Hepatic stellate cell (primary cell): ENCODE measurements at regions not wholly inside any gene's neighbourhood (a gene's known extent, or its start where the extent isn't known, plus 50 kb on each side); places are given as distances from the start of the nearest gene placed in this dataset.
"Not testable (repeated sequence)": the region's sequence is repeated elsewhere in the genome, so short reads cannot be mapped to it uniquely, and the experiment has no call there.

Source experiments
- DNase-seq: peaks from one replicate; pipeline ENCODE4 v3.0.0; 2011; ENCODE audit warnings: low spot score

DNA sequence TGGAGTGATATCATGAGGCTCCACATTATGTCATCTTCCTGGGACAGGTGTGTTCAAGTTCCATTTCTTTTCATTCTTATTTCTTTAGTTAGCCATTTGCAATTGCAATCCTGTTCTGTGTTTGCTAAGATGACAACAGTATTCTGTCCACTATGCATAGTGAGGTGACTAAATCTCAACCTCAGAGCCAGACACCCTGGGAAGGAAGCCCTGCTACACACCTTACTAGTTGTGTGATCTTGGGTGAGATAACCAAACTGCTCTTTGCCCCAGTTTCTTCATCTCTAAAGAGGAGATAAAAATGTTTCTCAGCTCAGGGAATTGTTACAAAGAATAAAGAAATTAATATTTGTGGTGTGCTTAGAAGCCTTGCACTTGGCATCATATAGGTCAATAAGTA, 215.1 kb upstream of the RPS23 start:
- DNase-seq: no peak

DNA sequence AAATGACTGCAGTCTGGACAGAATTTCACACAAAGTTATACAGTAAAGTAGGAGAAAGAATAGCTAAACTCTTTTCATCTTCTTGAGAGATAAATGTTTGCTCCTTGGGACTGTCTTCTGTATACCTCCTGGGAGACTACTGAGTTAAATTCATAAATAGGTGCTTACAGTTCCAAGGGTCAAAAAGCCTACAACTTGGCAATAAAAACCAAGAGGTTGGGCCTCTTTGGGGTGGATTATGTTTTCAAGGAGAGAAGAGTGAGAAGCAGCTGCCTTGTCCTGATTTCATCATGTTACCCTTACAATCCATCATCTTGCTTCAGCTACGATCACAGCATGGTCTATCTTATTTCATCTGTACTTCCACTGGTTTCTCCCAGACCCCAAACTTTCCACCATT, 213.2 kb upstream of the RPS23 start:
- no peak for DNase-seq

DNA sequence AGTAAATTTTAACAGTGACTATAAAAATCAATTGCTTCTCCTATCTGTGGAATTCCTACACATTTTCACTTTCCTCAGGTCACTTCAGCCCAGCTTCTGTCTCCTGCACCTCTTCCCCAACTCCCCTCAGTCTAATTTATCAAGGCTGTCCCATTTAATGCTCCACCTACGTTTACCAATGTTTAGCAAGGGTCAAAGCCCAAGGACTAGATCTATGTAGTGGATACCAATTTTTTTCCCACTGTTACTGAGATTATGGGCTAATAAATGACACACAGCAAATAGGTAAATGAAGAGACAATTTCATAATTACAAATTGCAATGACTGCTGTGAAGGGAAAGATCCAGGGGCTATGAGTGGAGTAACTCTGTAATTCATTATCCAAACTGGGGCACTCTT, 211.5 kb upstream of the RPS23 start:
- DNase-seq: no peak

DNA sequence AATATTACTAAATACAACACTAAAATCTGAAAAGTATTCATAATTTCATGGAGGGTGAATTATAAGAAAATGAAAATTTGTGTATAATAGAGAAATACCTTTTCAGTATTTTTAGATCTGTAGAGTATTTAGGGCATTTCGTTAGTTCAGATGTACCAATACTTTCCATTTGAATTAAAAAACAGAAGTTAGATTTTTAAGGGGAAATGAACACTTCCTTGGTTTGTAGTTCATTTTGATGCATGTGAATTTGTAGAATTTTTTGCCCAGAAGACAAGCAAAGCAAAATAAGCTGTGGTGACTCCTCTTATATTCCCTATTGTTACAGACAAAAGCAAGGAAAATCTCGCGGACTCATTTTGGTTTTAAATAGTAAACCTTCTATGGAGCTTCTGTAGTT, 209.0 kb upstream of the RPS23 start:
- no peak for DNase-seq

DNA sequence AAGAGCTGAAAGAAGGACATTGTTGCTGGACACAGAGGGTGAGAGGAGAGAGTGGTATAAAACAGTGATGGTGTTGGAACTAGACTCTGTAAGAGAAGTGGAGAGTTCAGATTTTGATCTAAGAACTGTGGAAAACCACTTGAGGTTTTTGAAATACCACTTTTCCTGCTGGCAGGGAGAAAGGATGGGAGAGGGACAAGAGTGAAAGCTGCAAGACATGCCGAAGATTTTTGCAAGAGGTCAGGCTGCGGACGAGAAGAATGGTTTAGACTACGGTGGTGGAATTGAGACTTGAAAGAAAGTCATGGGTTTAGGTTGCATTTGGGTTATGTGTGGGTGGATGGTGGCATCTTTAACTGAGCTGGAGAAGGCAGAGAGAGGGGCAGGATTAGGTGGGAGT, 202.2 kb upstream of the RPS23 start:
- DNase-seq: no peak

DNA sequence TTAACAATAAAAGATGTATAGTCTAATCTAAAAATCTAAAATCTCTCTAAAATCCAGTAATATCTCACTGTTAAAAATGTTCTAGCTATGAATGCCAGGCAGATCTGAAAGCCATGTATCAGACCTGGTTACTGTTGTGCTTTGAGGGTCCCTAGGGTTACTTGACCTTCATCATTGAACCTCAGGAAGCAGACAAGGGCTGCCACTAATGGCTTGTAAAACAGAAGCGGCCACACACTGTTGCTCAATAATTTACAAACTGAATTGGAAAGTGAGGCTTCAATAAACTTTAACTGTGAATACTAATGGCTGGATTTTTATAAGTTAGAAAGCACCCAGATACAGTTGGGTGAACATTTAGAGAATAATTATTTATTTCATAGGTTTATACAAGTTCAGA, 198.0 kb upstream of the RPS23 start:
- DNase-seq: no peak

DNA sequence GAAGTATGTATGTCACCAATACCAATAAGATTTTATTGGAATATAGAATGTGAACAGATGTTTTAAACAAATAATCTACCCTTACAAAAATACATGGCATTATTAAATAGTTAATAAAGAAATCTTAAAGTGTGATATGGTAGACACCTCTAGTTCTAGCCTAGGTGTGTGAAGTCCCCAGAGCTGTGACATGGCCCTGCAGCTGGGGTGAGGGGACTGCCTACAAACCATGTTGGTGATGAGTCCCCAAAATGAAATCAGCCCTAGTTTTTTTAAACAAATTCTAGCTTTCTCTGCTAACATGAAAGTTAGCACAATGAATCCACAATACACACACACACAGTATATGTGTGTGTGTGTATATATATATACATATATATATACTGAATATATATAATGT, 195.1 kb upstream of the RPS23 start:
- no peak for DNase-seq

DNA sequence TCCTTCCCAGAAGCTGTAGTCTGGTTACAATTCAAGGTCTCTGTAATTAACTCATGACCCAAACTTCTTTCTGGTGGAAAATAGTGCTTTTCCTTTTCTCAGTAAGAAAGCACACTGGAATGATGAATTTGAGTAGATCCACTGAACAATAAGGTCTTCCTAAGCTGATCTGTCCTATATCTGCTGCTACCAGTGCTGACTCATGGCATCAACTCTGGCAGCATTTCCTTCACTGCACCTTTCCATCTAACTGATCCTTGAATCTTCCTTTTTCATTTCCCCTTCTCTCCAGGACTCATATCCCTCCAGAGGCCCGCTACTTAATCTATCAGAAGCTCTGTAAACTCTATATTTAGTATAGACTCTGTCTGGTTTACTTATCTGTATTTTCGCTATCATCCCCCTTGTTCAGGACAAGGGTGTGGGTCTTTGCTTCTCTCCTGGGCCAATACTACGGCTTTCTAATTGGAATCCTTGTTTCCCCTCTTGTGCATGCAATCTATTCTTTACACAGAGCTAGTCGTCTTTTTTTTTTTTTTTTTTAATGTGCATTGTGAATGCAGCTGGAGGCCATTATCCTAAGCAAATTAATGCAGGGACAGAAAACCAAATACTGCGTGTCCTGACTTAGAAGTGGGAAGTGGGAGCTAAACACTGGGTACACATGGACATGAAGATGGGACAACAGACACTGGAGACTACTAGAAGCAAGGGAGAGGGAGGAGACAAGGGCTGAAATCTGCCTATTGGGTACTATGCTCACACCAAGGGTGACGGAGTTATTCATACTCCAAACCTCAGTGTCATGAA, 192.2 kb upstream of the RPS23 start:
- DNase-seq: no peak

DNA sequence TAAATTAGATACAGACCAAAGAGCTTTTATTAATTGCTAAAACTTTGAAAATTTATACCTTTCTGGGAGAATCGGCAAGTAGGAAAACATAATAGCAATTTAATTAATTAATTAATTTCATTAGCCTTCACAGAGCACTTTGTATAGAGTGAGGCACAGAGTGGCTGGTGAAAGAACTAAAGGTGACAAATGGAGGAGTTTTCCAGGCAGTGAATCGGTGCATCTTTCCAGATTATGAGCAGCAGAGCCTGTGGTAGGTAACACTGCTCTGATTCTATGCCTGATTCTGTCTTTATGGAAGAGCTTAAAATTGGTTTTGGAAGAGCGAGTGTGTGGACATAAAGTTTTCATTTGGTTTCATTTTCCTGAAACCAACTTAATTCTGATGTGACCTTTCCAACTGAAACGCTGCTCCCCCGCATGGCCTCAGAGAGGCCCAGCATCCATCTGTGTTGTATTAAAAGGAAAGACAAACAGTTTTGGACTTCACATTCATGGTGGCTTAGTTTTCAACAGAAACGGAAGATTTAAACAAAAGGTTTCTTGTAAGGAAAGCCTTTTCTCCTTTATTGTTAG, 188.9 kb upstream of the RPS23 start:
- peak; percentile 7 for DNase-seq

DNA sequence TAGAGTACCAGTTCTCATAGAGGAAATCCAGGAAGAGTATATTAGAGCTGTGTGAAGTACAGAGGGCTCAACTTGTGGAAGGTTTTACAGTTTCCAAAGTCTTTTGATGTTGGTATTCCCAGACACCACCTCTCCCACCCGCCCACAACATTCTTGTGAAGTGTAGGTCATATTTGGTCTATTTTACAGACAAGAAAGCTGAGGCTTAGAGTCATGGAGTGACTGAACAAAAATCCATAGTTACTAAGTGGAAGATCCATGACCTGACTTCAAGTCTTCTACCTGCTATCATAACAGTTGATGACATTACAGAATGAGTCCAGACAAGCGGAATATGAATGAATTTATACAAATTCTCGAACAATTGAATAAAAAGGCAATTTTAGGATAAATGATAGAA, 187.1 kb upstream of the RPS23 start:
- DNase-seq: no peak

DNA sequence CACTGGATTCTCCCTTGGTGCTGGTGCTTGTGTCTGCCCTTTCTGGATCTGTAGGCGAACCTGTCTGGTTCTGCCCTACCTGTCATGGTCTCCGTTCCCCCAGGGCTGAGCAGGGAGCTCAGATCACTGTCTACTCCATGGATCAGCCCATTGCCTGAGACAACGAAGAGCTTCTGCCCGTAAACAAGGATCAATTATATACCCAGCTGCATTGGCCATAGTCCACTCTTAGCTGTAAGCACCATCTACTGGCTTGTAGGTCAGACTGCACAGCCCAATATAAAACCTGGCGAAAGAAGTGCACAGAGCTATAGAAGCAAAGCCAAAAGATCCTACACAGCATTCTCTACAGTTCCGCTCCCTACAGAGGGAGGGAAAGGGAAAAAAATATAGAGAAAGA, 181.5 kb upstream of the RPS23 start:
- DNase-seq: no peak

DNA sequence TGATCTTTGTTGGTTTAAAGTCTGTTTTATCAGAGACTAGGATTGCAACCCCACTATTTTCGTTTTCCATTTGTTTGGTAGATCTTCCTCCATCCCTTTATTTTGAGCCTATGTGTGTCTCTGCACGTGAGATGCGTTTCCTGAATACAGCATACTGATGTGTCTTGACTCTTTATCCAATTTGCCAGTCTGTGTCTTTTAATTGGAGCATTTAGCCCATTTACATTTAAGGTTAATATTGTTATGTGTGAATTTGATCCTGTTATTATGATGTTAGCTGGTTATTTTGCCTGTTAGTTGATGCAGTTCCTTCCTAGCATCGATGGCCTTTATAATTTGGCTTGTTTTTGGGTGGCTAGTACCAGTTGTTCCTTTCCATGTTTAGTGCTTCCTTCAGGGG, 177.2 kb upstream of the RPS23 start:
- not testable (repeated sequence) for DNase-seq

DNA sequence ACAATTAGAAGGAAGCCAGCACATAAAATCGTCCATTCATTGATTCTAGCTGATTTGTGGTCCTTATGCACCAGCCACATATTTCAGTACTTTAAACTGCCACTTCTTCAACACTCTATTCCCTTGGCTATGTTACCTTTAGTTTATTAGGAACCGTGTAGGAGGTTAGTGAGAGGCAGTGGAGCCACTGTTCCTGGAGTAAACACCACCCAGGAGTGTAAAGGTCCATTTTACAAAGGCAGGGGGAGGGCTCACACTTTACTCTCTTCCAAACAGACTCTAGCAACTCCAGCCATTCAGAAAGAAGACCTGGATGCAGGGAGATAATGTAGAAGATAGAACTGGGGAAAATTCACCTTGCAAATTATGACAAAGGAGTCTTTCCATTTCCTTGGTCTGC, 170.2 kb upstream of the RPS23 start:
- DNase-seq: no peak

DNA sequence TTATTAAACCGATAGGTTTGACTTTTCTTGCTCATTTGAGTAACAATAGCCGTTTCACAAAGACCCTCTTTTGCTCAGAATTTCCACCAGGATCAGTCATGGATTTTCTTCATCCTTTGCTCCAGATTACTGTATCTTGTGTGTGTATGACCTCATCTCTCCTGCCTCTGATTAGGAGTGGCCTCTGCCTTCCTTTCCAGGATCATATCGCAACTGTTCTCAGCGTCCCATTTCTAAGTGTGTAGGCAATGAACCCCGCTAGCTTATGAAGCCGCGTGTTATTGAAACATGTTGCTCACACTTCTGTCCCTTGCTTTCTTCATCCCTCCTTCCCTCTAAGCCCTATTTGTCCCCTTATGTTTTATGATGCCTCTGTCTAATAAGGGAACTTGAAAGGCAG, 169.8 kb upstream of the RPS23 start:
- no peak for DNase-seq

DNA sequence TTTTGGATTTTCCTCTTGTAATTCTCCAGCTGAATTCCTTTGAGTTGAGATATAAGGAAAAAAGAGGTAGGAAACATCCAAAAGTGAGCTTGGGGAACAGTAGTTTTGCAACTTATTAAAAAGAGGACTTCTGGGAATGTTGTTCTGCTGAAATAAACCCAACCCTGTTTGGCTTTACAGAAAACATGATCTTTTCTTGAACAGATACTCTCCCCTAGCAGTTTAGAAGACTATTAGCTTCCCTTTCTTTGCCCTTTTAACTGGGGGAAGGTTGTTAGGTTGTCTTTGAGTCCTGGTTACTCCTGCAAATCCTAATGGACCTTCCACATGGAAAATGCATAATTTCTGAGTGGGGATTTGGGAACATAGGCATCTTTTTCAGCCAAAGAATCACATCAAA, 168.7 kb upstream of the RPS23 start:
- DNase-seq: no peak

DNA sequence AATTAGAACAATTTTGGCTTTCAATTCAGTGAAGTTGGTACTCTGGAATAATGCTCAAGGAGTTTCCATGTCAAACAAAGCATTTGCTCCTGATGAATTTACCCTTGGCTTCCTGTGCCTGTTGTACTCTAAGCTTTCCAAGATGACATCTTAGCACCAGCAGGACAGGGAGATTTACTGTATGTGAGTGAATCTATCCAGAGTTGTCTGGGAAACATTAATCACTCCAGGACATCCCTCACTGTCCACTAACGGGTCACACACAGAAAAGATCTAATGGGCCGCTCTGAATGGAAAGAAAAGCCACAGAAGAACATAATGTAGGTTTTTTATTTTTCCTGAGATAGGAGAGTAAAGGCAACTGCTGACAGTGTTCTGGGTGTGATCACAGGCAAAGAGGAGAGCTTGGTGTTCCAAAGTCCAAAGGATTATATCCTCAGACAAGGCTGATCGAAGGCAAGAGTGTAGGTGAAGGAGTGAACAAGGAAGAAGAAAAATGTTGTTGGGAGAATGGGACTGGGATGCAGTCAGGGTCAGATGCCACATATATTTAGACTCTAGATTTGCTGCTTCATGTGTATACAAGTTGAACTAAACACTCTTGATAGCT, 167.7 kb upstream of the RPS23 start:
- no peak for DNase-seq

DNA sequence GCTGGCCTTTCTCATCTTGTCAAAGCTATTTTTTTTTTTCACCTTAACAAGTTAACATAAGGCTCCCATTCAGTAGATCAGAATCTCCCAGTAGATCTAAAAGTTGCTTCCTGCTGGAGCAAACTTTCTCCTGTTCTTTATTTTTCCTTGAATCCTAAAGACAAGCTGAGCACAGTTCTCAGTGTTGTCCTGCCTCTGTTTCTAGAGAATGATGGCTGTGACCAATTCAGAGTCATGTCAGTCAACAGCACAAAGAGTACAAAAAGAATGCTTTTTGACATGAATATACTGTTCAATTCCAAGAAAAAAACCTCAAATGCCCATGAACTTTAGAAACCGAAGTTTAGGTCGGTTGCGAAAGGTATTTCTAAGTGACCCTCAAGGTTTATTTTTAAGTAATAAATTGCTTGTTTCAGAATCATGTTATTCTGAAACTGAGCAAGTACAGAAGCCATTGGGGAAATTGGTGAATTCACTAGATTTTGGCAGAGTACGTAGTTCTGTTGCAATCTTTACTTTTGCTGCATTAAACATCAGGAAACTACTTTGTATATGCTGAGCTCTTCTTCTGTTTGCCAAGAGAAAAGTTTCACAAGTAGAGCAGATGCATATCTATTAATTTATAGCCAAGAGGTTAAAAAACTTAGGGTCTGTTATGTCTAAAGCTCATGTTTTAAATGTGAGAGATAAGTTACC, 161.7 kb upstream of the RPS23 start:
- no peak for DNase-seq

DNA sequence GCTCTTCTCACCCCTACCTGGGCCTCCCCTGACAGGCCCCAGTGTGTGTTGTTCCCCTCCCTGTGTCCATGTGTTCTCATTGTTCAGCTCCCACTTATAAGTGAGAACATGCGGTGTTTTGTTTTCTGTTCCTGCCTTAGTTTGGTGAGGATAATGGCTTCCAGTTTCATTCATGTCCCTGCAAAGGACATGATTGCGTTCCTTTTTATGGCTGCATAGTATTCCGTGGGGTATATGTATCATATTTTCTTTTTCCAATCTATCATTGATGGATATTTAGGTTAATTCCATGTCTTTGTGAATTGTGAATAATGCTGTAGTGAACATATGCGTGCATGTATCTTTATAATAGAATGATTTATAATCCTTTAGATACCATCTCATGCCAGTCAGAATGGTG, 159.4 kb upstream of the RPS23 start:
- not testable (repeated sequence) for DNase-seq

DNA sequence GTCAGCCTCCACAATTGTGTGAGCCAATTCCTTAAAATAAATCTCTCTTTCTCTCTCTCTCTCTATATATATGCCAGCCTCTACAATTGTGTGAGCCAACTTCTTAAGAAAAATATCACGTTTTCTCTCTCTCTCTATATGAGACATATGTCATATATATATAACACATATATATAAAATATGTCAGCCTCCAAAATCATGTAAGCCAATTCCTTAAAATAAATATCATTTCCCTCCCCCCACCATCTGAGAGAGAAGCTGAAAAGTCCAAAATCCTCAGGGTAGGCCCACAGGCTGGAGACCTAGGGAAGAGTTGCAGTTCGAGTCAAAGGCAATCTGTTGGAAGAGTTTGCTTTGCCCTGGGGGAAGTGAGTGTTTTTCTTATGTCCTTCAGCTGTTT, 158.1 kb upstream of the RPS23 start:
- DNase-seq: no peak

DNA sequence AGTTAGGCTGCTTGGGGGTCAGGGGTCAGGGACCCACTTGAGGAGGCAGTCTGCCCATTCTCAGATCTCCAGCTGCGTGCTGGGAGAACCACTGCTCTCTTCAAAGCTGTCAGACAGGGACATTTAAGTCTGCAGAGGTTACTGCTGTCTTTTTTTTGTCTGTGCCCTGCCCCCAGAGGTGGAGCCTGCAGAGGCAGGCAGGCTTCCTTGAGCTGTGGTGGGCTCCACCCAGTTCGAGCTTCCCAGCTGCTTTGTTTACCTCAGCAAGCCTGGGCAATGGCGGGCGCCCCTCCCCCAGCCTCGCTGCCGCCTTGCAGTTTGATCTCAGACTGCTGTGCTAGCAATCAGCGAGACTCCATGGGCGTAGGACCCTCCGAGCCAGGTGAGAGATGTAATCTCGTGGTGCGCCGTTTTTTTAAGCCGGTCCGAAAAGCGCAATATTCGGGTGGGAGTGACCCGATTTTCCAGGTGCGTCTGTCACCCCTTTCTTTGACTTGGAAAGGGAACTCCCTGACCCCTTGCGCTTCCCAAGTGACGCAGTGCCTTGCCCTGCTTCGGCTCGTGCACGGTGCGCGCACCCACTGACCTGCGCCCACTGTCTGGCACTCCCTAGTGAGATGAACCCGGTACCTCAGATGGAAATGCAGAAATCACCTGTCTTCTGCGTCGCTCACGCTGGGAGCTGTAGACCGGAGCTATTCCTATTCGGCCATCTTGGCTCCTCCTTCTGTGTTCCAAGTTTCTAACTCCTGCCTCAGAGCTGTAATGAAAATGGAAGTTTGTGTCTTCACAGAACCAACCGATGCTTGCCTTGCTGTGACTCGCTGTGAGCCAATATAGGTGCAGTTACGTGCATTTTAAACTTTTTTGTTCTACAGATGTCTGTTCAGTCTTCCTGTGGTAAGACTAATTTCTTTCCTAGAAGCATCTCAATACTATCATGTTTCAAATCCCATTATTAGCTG, 156.8 kb upstream of the RPS23 start:
- not testable (repeated sequence) for DNase-seq

DNA sequence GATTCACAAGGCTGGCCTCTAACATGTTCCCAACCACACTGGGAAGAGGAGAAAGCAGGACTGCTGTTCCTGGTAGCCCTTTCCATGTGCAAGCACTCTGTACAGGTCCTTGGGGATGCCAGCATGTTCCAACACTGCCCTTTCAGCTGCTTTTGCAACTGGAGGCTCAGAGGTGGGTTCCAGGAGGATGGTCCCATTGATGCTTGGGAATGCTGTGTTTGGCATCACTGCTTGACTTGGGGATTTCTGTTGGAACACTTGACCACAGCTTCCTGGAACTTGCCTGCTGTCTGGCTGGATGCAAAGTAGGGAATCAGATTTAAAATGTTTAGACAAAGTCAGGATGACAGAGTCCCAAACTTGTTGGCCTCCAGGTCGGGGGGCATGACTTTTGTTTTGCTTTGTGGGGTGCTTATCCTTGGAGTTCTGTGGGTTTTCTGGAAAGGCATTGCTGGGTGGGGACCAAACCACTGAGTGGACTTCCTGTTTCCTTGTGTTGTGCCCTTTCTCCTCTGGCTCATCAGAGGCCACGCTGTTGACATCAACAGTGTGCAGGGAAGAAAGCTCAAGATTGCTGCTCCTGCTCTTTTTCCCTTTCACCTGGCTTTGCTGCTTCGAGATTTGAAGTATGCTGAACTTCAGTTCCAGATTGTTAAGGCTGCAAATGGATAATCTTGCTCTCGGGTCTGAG, 148.5 kb upstream of the RPS23 start:
- DNase-seq: no peak
